Upper lobe of left lung (tissue), 6 donors: ENCODE measurements at regions not wholly inside any gene's neighbourhood (a gene's known extent, or its start where the extent isn't known, plus 50 kb on each side); places are given as distances from the start of the nearest gene placed in this dataset.

ENCODE experiments used
- ATAC-seq, 2 donors: fragments of 200-7000 bp; cut with Tn5 transposase; one replicate each; pipeline ENCODE4 v1.9.1; 2022; ENCODE audit warnings: mild to moderate bottlenecking in 2 of 2, moderate library complexity in 2 of 2; ENCODE audit not compliant: low FRiP score in 2 of 2
- DNase-seq, 2 donors: peaks; one replicate each; pipeline ENCODE4 v3.0.0-alpha.2; 2019 to 2020
- H3K27ac ChIP-seq, 4 donors: fragments of 200-600 bp; sonication (generic); one replicate each; pipeline ENCODE4 v1.5.1; 2016 to 2019
- H3K27me3 ChIP-seq, 4 donors: fragments of 200-600 bp; sonication (generic); one replicate each; pipeline ENCODE4 v1.5.1; 2017 to 2019
- H3K36me3 ChIP-seq, 4 donors: fragments of 200-600 bp; sonication (generic); one replicate each; pipeline ENCODE4 v1.5.1; 2016 to 2019
- H3K4me1 ChIP-seq, 4 donors: fragments of 200-600 bp; sonication (generic); one replicate each; pipeline ENCODE4 v1.5.1; 2018 to 2019
- H3K4me3 ChIP-seq, 4 donors: fragments of 200-600 bp; sonication (generic); one replicate each; pipeline ENCODE4 v1.5.1; 2017 to 2019; ENCODE audit warnings: mild to moderate bottlenecking in 2 of 4, moderate library complexity in 1 of 4
- H3K9me3 ChIP-seq, 4 donors: fragments of 200-600 bp; sonication (generic); one replicate each; pipeline ENCODE4 v1.5.1; 2018 to 2019
- CTCF ChIP-seq, 6 experiments: fragments of 450-650 bp in 4 of 6; fragments of 200-600 bp in 2 of 6; sonication (generic) in 2 of 6; IDR thresholded peaks; one replicate each; pipeline ENCODE4 v1.5.1; 2016 to 2019; ENCODE audit warnings: antibody characterized with exemption in 6 of 6
- EP300 ChIP-seq, 4 donors: sonication (generic); formaldehyde crosslinking; IDR thresholded peaks; one replicate each; pipeline ENCODE4 v1.5.1; 2017; ENCODE audit warnings: antibody characterized with exemption in 4 of 4, control low read depth in 2 of 4
- POLR2A ChIP-seq, 4 donors: fragments of 450-650 bp; IDR thresholded peaks; one replicate each; pipeline ENCODE4 v1.5.1; 2016 to 2017; ENCODE audit warnings: antibody characterized with exemption in 4 of 4, mild to moderate bottlenecking in 2 of 4
- POLR2AphosphoS5 ChIP-seq, 2 donors: sonication (generic); formaldehyde crosslinking; IDR thresholded peaks; one replicate each; pipeline ENCODE4 v1.5.1; 2017; ENCODE audit warnings: antibody characterized with exemption in 2 of 2
- WGBS, 2 donors: methylation state at CpG; one replicate each; pipeline ENCODE4 v1.1.5; 2017 to 2018; 5-methylcytosine and 5-hydroxymethylcytosine counted together
- donor health status: DM: no; HTN: no; CAD: no; lungs with moderate emphysema.
- donor health status: DM: no; HTN: yes; CAD: no; lungs with severe emphysema.

- no peak overlapping the region for H3K27ac ChIP-seq
- H3K27me3 ChIP-seq: no peaks in the 10 kb centered on the region
- 72 to 82% methylated on average over 2 of the region's 2 CpGs for WGBS, 2 donors
- TF ChIP-seq EP300 (IDR thresholded peaks at IDR 0.05) (no peak), POLR2A (IDR thresholded peaks at IDR 0.05) (no peak), POLR2AphosphoS5 (IDR thresholded peaks at IDR 0.05) (no peak), CTCF (IDR thresholded peaks at IDR 0.05) (no peak)
- no peak overlapping the region for H3K4me3 ChIP-seq
- no peaks in the 10 kb centered on the region for H3K9me3 ChIP-seq
- DNase-seq: no peak
- ATAC-seq: no peak
- no peaks in the 10 kb centered on the region for H3K36me3 ChIP-seq
- no peaks in the 10 kb centered on the region for H3K4me1 ChIP-seq
Observed at GRCh38 chr2:199684832-199685231, 166.2 kb downstream of the FTCDNL1 start.

- ATAC-seq (no peak), DNase-seq (no peak)
- TF ChIP-seq CTCF (IDR thresholded peaks at IDR 0.05) (no peak), EP300 (IDR thresholded peaks at IDR 0.05) (no peak), POLR2A (IDR thresholded peaks at IDR 0.05) (no peak), POLR2AphosphoS5 (IDR thresholded peaks at IDR 0.05) (no peak)
- H3K9me3 ChIP-seq: no peaks in the 10 kb centered on the region
- no peak overlapping the region for H3K27ac ChIP-seq
- H3K27me3 ChIP-seq: no peaks in the 10 kb centered on the region
- WGBS, 2 donors: 53 to 94% methylated on average over 1 of the region's 1 CpG
- no peaks in the 10 kb centered on the region for H3K4me1 ChIP-seq
- no peaks in the 10 kb centered on the region for H3K36me3 ChIP-seq
- H3K4me3 ChIP-seq: no peak overlapping the region
Observed at GRCh38 chr2:199684168-199684567, 166.8 kb downstream of the FTCDNL1 start.

GRCh38 chr2:199682001-199682400 is 169.0 kb downstream of the FTCDNL1 start:
- WGBS, 2 donors: 93 to 100% methylated on average over 1 of the region's 1 CpG
- Histone ChIP-seq H3K4me1 (no peaks in the 10 kb centered on the region), H3K4me3 (no peak overlapping the region), H3K27me3 (no peaks in the 10 kb centered on the region), H3K36me3 (no peaks in the 10 kb centered on the region), H3K9me3 (no peaks in the 10 kb centered on the region), H3K27ac (no peak overlapping the region)
- no peak for DNase-seq
- no peak for TF ChIP-seq POLR2A (IDR thresholded peaks at IDR 0.05)
- TF ChIP-seq EP300 (IDR thresholded peaks at IDR 0.05): no peak
- no peak for TF ChIP-seq POLR2AphosphoS5 (IDR thresholded peaks at IDR 0.05)
- no peak for TF ChIP-seq CTCF (IDR thresholded peaks at IDR 0.05)
- no peak for ATAC-seq

- H3K27me3 ChIP-seq: no peaks in the 10 kb centered on the region
- H3K4me1 ChIP-seq: no peaks in the 10 kb centered on the region
- H3K9me3 ChIP-seq: no peaks in the 10 kb centered on the region
- no peaks in the 10 kb centered on the region for H3K36me3 ChIP-seq
- DNase-seq (no peak), ATAC-seq (no peak)
- no peak for TF ChIP-seq POLR2A (IDR thresholded peaks at IDR 0.05)
- TF ChIP-seq CTCF (IDR thresholded peaks at IDR 0.05): no peak
- TF ChIP-seq EP300 (IDR thresholded peaks at IDR 0.05): no peak
- TF ChIP-seq POLR2AphosphoS5 (IDR thresholded peaks at IDR 0.05): no peak
- no peak overlapping the region for H3K4me3 ChIP-seq
- 94 to 95% methylated on average over 4 of the region's 4 CpGs for WGBS, 2 donors
- H3K27ac ChIP-seq: no peak overlapping the region
Observed at GRCh38 chr2:199680482-199680881, 170.5 kb downstream of the FTCDNL1 start.

GRCh38 chr2:199679883-199680282 is 171.1 kb downstream of the FTCDNL1 start:
- ATAC-seq (no peak), DNase-seq (no peak)
- Histone ChIP-seq H3K27me3 (no peaks in the 10 kb centered on the region), H3K4me1 (no peaks in the 10 kb centered on the region), H3K4me3 (no peak overlapping the region), H3K36me3 (no peaks in the 10 kb centered on the region), H3K9me3 (no peaks in the 10 kb centered on the region), H3K27ac (no peak overlapping the region)
- no peak for TF ChIP-seq POLR2A (IDR thresholded peaks at IDR 0.05)
- TF ChIP-seq CTCF (IDR thresholded peaks at IDR 0.05): no peak
- TF ChIP-seq EP300 (IDR thresholded peaks at IDR 0.05): no peak
- no peak for TF ChIP-seq POLR2AphosphoS5 (IDR thresholded peaks at IDR 0.05)
- WGBS, 2 donors: 92 to 98% methylated on average over 1 of the region's 1 CpG
